NCI-H146 (cell line): ENCODE measurements at regions not wholly inside any gene's neighbourhood (a gene's known extent, or its start where the extent isn't known, plus 50 kb on each side); places are given as distances from the start of the nearest gene placed in this dataset.
"Not testable (repeated sequence)": the region's sequence is repeated elsewhere in the genome, so short reads cannot be mapped to it uniquely, and the experiment has no call there.

Experiments used
- DNase-seq: peaks from one replicate; lab custom pipeline; 2025; lab: John Stamatoyannopoulos, UW

DNA sequence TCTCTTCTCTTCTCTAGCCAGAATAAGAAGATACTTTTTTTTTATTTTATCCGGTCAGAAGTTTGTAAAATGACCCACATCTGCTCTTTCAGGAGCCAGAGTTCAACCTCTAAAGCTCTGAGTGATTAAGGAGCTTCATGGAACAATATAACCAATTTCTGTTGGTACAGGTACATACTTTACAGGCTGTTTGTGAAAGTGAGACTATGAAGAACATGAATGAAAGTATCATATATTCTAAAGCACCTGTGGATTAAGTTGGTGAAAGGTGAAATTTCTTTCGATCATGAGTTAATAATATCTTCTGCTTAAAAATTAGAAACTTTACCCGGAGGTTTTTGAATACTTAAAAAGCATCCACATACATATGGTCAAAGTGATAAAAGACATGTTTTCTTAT is 65.2 kb downstream of the DMRT2 start:
- DNase-seq = no peak

DNA sequence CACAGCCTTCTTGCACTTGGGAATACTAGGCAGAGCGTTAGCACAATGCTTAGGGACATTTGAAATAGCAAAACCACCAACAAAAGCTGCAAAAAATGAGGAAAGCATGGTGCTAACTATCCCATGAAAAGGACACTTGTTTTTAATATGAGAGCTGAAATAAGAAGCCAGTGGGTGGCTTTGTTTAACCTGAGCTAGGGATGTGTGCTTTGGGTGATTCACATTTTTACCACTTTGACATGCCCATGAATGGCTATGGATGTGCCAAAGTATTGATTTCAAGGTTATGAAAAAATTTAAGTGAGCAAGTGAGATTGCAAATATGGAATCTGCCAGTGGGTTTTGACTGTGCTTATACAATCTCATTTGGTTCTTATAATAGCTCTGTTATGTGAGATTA is 67.3 kb downstream of the DMRT2 start:
- DNase-seq = no peak

DNA sequence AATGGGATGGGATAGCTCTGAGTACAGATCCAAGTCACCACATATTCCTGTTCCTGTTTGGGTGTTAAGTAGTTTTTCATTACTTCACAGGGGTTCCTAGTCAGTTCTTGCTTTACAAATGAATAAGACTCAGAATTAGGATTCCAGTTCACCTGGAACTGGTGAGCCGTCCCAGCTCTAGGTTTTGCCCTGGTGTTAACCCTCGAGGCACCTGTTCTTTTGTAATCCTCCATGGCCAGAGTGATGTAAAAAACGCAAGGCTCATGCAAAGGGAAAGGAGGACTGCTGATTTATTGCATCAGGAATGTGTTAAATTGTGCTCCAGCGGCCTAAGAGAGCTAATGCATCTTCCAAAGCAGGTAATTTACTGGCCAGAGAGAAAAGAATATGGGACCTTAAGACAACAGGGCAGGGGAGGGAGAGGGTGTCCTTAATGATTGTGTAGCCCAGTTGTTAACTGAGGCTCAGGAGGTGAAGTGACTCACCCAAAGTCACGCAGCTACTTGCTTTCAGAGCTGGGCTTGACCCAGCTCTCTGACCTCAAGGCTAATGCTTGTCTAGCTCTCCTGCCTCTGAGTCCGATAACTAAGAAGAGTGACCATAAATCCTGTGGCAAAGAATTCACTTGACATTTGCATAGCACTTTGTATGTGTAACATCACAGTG is 70.5 kb downstream of the DMRT2 start:
- DNase-seq = no peak

DNA sequence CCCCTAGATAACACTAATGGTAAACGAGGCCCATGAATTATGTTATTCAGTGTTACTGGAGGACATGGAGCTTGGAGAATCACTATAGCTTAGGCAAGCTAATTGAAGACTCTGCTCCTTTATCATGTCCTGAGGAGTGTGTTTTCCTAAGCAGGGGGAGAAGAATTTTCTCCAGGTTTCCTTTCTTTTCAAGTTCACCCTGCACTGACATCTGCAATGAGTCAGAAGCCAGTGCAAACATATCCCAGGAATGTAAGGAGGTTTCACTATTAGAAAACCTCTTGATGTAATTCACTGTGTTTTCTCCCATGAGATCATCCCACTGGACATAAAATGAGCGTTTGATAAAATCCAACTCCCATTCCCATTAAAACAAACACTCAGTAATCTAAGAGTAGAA is 75.6 kb downstream of the DMRT2 start:
- no peak for DNase-seq

DNA sequence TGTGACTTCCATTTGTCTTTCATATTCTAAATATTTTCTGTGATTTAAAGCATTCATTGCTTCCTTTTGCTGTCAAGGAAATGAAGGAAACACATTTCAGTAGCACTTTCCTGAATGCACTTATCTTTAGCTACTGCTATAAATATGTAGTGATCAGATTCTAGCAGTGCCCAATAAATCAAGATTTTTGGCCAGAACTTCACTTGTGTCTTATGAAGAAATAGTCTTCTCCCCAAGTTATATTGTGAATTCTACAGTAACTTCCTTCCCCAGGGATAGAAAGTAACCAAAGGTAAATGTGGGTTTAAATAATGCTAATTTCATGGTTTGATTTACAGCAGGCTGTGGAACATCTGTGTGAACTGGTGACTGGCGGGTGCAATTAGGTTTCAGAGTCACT is 77.9 kb downstream of the DMRT2 start:
- no peak for DNase-seq

DNA sequence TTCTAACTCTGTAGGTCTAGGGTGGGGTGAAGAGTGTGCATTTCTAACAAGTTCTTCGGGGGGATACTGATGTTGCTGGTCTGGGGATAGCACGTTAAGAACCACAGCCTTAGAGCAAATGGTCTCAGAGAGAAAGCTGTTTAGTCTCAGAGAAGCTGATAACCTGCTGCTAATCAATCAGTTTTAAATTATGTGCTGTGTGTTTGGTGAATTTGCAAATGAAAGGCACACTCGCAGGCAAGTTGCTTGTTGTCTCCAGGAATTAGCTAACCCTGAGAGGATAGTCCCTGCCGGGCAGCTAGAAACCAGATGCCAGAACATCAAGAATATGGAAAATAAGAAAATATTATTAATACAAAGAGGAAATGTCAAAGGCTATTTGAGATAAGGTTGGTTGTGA is 79.2 kb downstream of the DMRT2 start:
- no peak for DNase-seq

DNA sequence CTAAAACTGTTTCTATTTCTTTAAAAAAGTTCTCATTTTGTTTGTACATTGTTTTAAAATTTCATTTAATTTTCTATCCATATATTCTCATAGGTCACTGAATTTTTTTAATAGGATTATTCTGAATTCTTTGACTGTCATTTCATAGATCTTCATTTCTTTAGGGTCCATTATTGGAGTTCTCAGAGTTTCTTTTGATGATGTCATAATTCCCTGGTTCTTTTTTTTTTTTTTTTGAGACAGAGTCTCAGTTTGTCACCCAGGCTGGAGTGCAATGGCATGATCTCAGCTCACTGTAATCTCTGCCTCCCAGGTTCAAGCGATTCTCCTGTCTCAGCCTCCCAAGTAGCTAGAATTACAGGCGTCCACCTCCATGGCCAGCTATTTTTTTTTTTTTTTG is 89.9 kb downstream of the DMRT2 start:
- no peak for DNase-seq

DNA sequence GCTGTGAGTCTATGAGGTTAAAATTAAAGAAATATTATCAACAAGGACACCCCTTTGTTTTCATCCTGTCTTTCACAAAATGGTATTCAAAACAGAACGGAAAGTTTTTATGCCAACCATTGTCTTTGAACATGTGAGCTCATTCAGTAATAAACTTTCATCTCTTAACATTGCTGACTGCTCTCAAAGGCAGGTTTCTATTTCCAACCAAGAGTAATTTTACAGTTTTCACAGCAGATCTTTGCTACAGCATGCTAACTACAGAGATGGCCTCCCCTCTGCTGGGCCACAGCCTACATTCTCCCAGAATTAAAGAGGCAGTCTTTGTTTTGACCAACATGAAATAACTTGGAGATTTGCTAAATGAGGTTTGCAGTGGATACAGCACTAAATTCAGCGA is 101.5 kb downstream of the DMRT2 start:
- no peak for DNase-seq

DNA sequence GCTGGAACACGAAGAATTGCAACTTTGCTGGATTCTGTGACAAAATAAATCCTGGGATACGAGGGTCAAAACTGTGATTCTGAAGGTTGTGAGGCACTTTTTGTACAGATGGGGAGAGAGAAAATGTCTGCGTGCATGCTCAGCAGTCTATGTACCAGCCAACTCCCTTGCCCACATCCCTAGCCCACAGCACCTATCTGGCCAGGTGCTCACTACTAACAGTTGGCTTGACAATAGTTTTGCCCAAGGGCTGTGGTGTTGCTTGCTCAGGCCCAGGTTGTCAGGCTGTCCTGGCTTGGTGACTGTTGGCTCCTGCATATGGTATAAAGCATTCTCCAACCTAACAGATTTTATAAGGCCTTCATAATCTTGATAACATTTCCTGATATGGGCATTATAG is 102.0 kb downstream of the DMRT2 start:
- no peak for DNase-seq

DNA sequence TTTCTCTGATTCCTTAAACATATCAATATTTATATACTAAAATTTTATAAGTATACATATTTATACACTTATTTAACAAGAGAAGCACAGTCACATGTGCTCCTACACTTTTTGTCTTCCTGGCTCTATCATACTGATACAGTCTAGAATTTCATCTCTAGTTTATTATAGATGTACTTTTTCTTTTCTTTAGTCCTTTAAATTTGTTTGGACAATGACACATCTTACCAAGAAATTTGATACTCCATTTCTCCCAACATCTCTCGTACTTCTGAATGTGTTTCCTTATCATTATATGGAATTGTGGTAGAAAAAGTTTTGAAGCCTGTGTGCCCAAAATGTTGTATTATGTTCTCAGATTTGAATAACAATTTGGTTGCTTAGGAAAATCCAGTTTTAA is 104.6 kb downstream of the DMRT2 start:
- DNase-seq = no peak

DNA sequence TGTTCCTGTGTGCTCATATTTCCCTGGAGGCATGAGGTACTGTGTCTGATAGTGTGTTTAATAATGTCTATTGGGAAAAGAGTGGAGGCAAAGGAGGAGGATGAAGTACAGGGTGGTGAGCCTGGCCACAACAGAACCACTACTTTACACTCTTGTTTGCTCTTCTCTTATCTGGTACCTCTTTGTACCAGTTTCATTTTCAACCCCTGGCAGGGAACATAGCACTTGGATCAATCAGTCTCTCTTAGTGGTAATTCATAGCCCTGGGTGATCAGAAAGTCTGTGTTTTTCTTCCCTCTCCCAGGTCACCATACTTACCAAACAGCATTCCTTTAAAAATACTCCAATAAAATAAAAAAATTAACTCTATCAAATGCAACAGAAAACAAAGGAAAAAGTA is 105.4 kb downstream of the DMRT2 start:
- no peak for DNase-seq

DNA sequence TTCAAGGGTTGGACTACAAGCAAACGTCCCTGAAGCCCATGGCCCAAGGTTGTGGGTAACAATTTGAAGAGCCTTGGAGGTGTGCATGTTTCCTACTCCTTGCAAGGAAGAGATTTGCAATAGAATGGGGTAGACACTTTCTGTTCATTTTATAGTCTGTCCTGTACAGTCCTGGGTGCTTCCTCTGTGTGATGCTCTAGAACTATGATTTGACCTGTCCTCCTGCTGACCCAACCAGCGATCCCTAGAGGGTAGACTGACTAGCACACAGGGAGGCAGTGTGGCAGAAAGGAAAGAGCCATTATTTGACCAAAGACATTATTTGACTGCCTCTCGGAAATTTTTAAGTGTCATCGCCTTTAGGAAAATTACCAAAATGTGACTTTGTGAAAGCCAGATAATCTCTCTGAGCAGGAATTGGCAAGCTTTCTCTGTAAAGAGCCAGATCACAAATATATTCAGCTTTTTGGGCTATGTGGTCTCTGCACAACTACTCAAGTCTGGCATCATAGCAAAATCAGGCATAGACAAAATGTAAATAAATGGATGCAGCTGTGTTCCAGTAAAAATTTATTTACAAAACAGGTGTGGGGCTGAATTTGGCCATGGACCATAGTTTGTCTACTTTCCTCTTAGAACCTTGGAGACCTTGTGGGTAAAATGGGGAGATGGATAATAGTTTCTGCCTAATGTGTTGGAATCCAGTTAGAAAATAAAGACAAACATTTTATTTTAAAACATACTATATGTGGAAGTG is 106.8 kb downstream of the DMRT2 start:
- no peak for DNase-seq

DNA sequence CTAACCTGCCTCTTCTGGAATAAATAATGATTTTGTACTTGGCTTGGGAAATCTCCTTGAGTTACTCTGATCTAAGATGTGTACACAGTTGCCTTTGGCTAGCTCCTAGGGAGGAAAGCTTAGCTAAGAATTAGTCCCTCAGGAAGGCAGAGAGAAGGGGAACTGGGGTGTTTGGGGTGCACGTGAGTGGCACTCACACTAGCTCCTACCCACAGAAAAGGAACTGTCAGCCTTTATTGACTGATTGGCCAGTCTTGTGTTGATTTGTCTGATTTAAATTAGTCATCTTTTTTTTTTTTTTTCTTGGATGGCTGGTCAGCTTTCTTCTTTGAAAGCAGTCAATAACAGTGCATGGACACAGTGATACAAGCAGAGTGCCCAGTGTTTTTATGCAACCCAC is 107.7 kb downstream of the DMRT2 start:
- DNase-seq = no peak

DNA sequence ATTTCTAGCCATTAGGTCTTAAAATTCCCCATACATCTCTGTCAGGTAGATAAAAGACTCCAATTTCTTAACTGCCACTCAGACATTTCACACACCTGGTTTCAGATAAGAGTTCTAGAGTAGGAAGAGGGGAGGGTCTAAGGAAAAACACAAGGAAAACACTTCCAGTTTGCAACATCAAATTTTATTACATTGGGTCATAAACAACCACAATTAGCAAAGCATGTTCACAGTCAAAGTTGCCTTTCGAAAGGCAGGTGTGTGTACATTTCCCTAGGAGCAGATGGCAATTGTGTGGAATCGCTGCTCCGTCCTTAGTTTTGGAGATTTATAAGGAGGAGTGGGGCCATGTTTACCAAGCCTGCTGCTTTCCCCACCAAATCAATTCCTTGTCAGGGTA is 120.8 kb downstream of the DMRT2 start:
- DNase-seq = no peak

DNA sequence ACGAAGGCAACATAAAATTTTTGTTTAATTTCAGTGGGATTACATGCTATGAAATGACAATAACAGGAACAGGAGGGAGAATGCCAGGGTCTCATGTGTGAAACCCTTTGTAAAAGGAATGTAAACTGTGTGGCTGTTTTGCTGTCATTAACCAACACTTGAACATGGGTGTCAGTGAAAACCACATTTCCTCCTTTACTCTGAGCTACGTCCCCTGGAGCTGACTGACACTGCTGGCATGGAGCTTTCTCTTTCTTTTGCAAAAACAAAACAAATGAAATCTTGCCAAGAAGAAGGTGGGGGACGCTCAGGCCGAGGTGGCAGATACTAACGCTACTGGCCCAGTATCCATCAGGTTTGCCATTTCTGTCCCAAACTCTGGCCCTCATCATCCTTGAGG is 121.4 kb downstream of the DMRT2 start:
- no peak for DNase-seq

DNA sequence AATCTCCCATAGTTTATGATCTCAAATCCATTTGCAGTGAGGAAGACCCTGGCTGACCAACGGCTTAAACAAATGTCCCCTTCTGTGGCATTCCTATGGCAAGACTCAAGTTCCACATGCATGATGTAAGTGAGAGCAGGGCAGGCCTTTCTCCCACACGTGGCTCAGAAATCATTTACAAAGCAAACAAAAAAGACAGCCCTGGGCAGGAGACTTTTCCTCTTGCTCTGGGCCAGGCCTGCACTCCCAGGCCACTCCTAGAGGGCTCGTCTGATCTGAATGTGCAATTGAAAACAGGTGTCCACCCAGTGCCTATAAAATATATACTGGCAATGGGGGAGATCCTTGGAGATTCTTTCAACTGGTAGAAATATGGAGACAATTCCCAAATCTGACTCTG is 123.1 kb downstream of the DMRT2 start:
- no peak for DNase-seq

DNA sequence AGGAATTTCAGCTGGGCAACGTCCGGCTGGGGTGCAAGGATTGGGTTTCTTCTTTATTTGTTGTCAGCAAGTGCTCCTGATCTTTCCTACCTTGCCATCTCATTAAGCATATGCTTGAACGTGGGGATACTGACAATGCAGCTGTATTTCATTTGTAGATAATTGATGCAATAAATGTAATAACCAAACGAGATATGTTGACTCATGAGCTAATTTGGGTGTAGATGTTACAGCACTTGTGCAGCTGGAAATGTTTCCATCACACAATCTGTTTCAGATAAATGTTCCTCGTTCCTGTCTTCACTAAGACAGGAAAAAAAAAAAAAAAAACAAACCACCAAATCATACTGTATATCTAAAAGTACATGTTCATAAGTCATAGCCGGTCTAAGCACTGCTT is 123.8 kb downstream of the DMRT2 start:
- DNase-seq = no peak

DNA sequence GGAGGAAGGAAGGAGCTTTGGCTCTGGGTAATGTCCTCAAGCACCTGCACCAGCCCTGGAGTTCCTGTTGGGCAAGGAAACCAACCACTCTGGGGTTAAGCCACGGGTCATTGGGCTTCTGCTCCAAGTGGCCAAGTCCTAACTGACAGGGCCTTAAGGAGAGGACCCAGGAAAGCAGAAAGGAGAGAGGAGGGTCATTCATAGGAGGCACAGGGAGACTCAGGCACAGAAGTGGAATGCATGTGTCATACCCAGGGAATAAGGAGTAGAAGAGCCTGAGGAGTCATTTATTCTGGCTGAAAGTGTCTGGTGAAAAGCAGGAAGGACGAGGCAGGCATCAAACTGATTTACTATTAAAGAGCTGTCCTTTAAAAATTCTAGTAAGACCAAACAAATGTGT is 129.2 kb downstream of the DMRT2 start:
- no peak for DNase-seq

DNA sequence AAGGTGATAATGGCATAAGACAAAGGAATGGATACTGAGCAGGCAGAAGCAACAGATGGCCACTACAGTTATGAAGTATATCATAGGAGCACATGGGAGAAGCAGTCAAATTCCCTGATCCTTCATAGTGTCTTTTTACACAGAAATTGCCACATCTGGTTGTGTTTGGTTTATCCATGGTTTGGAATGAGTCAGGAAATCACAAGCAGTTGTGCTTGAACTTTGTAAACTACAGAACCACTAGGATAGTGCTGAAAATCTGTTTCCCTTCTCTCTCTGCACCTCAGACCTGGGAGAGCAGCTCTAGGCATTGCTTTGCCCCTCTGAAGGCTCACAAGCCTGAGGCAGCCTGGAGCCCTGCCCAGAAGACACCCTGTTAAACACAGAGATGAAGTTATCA is 134.0 kb downstream of the DMRT2 start:
- no peak for DNase-seq

DNA sequence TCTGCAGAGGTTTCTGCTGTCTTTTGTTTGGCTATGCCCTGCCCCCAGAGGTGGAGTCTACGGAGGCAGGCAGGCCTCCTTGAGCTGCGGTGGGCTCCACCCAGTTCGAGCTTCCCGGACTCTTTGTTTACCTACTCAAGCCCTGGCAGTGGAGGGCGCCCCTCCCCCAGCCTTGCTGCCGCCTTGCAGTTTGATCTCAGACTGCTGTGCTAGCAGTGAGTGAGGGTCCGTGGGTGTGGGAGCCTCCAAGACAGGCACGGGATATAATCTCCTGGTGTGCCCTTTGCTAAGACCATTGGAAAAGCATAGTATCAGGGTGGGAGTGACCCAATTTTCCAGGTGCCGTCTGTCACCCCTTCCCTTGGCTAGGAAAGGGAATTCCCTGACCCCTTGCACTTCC is 137.0 kb downstream of the DMRT2 start:
- DNase-seq = not testable (repeated sequence)

DNA sequence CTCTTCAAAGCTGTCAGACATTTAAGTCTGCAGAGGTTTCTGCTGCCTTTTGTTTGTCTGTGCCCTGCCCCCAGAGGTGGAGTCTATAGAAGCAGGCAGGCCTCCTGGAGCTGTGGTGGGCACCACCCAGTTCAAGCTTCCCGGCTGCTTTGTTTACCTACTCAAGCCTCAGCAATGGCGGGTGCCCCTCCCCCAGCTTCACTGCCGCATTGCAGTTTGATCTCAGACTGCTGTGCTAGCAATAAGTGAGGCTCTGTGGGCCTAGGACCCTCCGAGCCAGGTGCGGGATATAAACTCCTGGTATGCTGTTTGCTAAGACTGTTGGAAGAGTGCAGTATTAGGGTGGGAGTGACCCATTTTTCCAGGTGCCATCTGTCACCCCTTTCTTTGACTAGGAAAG is 145.5 kb downstream of the DMRT2 start:
- DNase-seq = not testable (repeated sequence)

DNA sequence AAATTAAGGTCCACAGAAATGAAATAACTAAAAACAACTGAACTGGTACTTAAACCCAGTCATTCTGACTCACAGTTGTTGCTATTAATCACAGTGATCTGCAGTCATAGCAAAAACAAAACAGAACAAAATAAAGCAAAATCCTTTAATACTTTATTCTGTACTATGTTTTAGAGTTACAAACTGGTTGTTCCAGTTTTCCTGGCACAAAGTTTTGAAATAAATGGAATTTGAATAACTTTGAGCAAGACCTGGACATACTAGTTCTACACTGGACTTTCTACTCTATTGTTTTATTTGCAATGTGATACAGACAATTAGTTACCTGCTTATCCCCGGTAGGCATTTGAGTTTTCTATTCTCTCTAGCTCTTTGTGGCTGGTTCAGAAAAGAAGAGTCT is 147.9 kb downstream of the DMRT2 start:
- no peak for DNase-seq

DNA sequence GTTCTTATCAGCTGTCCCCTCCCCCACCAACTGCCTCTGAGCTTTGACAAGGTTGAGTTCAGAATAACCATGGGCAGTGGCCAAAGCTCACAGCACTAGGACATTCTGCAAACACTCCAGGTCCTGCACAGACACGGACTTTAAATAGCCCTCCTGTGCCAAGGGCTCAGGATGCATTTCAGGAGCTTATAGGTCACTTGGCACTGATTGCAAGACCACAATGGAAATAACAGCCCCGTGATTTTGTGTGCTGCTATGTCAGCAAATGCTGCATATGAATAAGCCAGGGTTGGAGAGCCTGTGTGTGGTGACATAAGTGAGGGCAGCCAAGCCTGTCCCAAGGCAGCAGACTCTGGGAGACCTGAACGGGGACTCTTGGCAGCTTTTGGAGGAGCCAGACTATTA is 150.7 kb downstream of the DMRT2 start:
- DNase-seq = no peak

DNA sequence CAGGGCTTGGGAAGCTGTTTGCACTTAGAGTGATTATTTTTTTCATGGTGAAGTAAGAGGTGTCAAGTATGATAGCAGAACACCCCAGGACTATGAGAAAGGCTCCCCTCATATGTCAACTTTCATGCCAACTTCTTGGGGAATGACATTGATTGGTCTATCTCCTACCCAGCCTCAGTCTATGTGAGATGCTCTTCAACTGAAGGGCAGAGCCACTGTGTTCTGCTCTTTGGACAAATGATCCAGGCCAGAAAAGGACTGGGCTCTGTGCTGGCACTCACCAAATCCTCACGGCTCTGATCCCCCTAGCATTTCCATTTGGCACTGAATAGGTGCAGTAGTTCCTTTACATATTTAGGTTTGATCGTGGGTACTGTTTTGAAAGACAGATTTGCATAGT is 151.1 kb downstream of the DMRT2 start:
- DNase-seq = no peak
